ENCODE measurements at regions not wholly inside any gene's neighbourhood (a gene's known extent, or its start where the extent isn't known, plus 50 kb on each side); places are given as distances from the start of the nearest gene placed in this dataset.

- Mint-ChIP-seq H3K27ac (ENCODE audit: unreplicated experiment) (no peak overlapping the region), H3K9me3 (peaks cover 2% of the 10 kb centered on the region), H3K36me3 (ENCODE audit: low read depth) (no peaks in the 10 kb centered on the region), H3K27me3 (ENCODE audit: low read depth) (peaks cover 5% of the 10 kb centered on the region), H3K4me3 (no peak overlapping the region), H3K4me1 (peaks cover 14% of the 10 kb centered on the region)
- no peak for TF ChIP-seq CTCF (conservative IDR thresholded peaks at IDR 0.05)
- DNase-seq (ENCODE audit: low read depth, low spot score): no peak
Measured at GRCh38 chr2:177048981-177049380, 163.6 kb upstream of the HNRNPA3 start.

- DNase-seq (ENCODE audit: low read depth, low spot score): no peak
- H3K4me1 Mint-ChIP-seq: peaks cover 14% of the 10 kb centered on the region
- TF ChIP-seq CTCF (conservative IDR thresholded peaks at IDR 0.05): no peak
- H3K9me3 Mint-ChIP-seq: peaks cover 2% of the 10 kb centered on the region
- H3K27me3 Mint-ChIP-seq (ENCODE audit: low read depth): peaks cover 5% of the 10 kb centered on the region
- H3K4me3 Mint-ChIP-seq: no peak overlapping the region
- H3K36me3 Mint-ChIP-seq (ENCODE audit: low read depth): no peaks in the 10 kb centered on the region
- no peak overlapping the region for H3K27ac Mint-ChIP-seq (ENCODE audit: unreplicated experiment)
Measured at GRCh38 chr2:177051278-177051677, 161.3 kb upstream of the HNRNPA3 start.

GRCh38 chr2:177052471-177052870 is 160.1 kb upstream of the HNRNPA3 start:
- Mint-ChIP-seq H3K27me3 (ENCODE audit: low read depth) (peaks cover 5% of the 10 kb centered on the region), H3K36me3 (ENCODE audit: low read depth) (no peaks in the 10 kb centered on the region), H3K9me3 (peaks cover 2% of the 10 kb centered on the region), H3K4me3 (no peak overlapping the region), H3K4me1 (peaks cover 14% of the 10 kb centered on the region), H3K27ac (ENCODE audit: unreplicated experiment) (no peak overlapping the region)
- TF ChIP-seq CTCF (conservative IDR thresholded peaks at IDR 0.05): no peak
- no peak for DNase-seq (ENCODE audit: low read depth, low spot score)

- Mint-ChIP-seq H3K27me3 (ENCODE audit: low read depth) (peaks cover 5% of the 10 kb centered on the region), H3K27ac (ENCODE audit: unreplicated experiment) (no peak overlapping the region), H3K4me3 (no peak overlapping the region), H3K4me1 (peaks cover 14% of the 10 kb centered on the region), H3K9me3 (no peaks in the 10 kb centered on the region), H3K36me3 (ENCODE audit: low read depth) (no peaks in the 10 kb centered on the region)
- no peak for TF ChIP-seq CTCF (conservative IDR thresholded peaks at IDR 0.05)
- no peak for DNase-seq (ENCODE audit: low read depth, low spot score)
Measured at GRCh38 chr2:177053038-177053437, 159.6 kb upstream of the HNRNPA3 start.

GRCh38 chr2:177053716-177054115 is 158.9 kb upstream of the HNRNPA3 start:
- Mint-ChIP-seq H3K27me3 (ENCODE audit: low read depth) (peaks cover 5% of the 10 kb centered on the region), H3K27ac (ENCODE audit: unreplicated experiment) (no peak overlapping the region), H3K9me3 (no peaks in the 10 kb centered on the region), H3K4me1 (peaks cover 14% of the 10 kb centered on the region), H3K4me3 (no peak overlapping the region), H3K36me3 (ENCODE audit: low read depth) (no peaks in the 10 kb centered on the region)
- no peak for TF ChIP-seq CTCF (conservative IDR thresholded peaks at IDR 0.05)
- no peak for DNase-seq (ENCODE audit: low read depth, low spot score)

- H3K27ac Mint-ChIP-seq (ENCODE audit: unreplicated experiment): no peak overlapping the region
- no peaks in the 10 kb centered on the region for H3K9me3 Mint-ChIP-seq
- DNase-seq (ENCODE audit: low read depth, low spot score): no peak
- H3K4me3 Mint-ChIP-seq: no peak overlapping the region
- TF ChIP-seq CTCF (conservative IDR thresholded peaks at IDR 0.05): peak; percentile 20
- peaks cover 14% of the 10 kb centered on the region for H3K4me1 Mint-ChIP-seq
- no peaks in the 10 kb centered on the region for H3K27me3 Mint-ChIP-seq (ENCODE audit: low read depth)
- H3K36me3 Mint-ChIP-seq (ENCODE audit: low read depth): no peaks in the 10 kb centered on the region
Measured at GRCh38 chr2:177056481-177056929, 156.1 kb upstream of the HNRNPA3 start.

Data from neural crest cell (in vitro differentiated cells).